ENCODE measurements at regions not wholly inside any gene's neighbourhood (a gene's known extent, or its start where the extent isn't known, plus 50 kb on each side); places are given as distances from the start of the nearest gene placed in this dataset.

DNA sequence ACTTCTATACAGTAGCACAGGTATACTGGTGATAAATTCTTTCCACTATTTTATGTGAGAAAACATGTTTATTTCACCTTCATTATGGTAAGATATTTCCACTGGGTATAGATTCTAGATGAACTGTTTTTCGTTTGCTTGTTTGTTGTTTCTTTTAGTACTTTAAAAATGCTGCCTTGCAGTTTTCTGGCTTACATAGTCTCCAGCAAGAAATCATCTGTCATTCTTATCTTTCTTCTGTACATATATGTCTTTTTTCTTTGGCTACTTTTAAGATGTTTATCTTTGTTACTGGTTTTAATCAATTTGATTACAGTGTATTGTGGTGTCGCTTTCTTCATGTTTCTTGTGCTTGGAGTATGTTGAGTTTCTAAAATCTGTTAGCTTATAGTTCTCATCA is 333.3 kb upstream of the HTR2A start:
- no peak overlapping the region for H3K27ac ChIP-seq
- TF ChIP-seq, protein P1, sequence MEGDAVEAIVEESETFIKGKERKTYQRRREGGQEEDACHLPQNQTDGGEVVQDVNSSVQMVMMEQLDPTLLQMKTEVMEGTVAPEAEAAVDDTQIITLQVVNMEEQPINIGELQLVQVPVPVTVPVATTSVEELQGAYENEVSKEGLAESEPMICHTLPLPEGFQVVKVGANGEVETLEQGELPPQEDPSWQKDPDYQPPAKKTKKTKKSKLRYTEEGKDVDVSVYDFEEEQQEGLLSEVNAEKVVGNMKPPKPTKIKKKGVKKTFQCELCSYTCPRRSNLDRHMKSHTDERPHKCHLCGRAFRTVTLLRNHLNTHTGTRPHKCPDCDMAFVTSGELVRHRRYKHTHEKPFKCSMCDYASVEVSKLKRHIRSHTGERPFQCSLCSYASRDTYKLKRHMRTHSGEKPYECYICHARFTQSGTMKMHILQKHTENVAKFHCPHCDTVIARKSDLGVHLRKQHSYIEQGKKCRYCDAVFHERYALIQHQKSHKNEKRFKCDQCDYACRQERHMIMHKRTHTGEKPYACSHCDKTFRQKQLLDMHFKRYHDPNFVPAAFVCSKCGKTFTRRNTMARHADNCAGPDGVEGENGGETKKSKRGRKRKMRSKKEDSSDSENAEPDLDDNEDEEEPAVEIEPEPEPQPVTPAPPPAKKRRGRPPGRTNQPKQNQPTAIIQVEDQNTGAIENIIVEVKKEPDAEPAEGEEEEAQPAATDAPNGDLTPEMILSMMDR (conservative IDR thresholded peaks at IDR 0.05), result no peak
- no peak for TF ChIP-seq ZFX (IDR thresholded peaks at IDR 0.05)

DNA sequence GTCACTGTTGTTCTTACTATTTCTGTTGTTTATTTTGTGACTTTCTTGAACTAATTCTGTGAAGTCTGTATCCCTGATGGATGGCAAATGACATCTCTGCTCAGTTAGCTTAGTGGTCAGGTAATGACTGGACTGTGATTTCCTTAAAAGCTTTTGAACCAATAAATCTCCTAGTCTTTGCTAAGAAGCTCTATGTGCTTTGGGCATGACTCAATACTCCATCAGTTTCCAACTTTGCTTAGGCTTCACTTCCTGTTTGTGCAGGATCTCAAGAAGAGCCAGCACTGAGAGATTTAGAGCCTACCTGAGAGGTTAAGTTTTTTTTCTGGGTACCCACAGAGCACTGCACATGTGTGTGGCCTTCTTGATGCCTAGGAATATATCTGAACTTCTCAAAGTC is 329.7 kb upstream of the HTR2A start:
- TF ChIP-seq, protein P1 (conservative IDR thresholded peaks at IDR 0.05), result no peak
- TF ChIP-seq ZFX (IDR thresholded peaks at IDR 0.05), result no peak

DNA sequence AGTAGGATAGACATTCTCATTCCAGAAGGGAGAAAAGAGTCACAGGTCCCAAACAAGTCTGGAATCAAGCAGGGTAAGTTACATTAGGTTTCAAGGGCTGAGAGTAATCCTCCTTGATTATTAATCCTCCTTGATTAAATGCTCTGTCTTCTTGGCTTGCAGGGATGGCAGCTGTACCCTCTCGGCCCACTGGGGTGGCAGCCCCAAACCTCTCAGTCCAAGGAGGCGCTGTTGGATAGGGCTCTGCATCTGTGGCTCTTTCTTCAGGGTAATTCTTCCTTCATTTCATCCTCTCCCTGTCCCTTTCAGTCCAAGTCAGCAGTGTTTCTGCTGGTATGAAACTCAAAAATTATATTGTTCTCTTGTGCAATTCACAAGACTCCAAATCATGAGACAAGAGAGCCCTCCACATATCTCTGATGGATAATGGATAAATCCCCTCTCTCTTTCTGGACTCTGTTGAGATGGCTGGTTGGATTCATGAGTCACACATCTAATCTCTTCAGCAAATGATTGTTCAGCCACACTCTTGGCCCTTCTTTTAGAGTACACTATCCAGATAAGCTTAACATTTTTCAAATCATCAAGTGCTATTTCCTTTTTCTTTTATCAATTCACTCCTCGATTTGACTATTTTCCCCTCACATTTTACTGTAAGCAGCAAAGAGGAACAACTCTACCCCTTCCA is 323.7 kb upstream of the HTR2A start:
- H3K27ac ChIP-seq, result no peak overlapping the region
- TF ChIP-seq, protein P1 (conservative IDR thresholded peaks at IDR 0.05), result no peak
- no peak for TF ChIP-seq ZFX (IDR thresholded peaks at IDR 0.05)

More for the DNA sequence above, 329.7 kb upstream of the HTR2A start:
- H3K27ac ChIP-seq, result no peak overlapping the region

DNA sequence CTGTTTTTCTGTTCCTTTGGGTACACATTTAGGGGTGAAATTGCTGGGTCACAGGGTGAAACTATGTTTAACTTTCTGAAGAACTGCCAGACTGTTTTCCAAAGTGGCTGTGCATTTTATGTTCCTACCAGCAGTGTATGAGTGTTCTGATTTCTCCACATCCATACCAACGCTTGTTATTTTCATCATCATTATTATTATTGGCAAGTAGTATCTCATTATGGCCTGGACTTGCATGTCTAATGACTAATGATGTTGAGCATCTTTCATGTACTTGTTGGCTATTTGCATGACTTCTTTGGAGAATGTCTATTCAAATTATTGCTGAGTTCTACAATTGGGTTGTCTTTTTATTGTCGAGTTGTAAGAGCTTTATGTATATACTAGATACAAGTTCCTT is 321.8 kb upstream of the HTR2A start:
- TF ChIP-seq, protein P1 (conservative IDR thresholded peaks at IDR 0.05), result no peak
- no peak for TF ChIP-seq ZFX (IDR thresholded peaks at IDR 0.05)
- no peak overlapping the region for H3K27ac ChIP-seq

DNA sequence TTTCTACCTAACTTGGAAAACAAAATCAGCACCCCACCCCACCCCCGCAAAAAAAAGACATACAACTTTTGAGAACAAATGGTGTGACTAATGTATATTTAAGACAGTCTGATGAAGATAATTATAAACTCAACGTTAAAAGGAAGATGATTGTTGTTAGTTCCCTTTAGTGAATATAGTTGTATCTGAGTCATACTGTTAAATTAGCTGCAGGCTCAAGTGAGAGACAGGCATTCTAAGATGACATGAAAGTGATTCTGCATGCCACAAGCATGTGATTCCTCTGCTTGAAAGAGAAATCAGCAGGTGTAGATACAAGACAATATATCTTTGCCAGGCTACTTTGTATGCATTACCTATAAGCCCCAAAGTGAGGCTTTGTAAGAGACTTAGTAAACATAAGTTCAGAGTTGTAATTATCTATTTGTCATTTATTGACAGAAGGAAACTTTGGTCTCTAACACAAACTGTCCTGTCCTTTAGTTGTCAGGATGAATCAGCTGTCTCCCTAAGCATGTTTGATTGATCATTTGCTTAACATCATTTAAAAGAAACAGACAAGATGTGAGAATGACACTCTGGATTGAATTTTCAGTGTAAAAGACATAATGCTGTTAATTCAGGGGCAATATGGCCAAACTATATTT is 319.4 kb upstream of the HTR2A start:
- no peak overlapping the region for H3K27ac ChIP-seq

DNA sequence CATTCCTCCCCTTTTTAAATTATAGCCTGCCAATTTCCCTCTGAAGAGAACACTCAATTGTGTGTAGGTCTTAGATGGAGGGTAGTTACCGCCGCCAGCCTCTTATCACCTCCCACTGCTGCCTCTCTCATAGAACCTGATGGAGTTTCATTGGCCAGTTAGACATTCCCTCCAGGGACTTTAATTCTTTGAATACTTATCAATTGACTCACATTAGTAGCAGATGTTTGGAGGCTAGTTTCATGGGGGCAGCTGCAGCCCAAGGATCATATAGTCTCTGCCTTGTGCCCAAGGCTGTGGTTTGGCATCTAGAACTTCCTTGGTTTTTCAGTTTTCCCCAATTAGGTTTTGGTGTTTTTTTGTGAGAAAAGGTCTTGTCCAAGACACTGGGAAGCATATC is 318.9 kb upstream of the HTR2A start:
- no peak overlapping the region for H3K27ac ChIP-seq
- TF ChIP-seq ZFX (IDR thresholded peaks at IDR 0.05), result no peak
- TF ChIP-seq, protein P1 (conservative IDR thresholded peaks at IDR 0.05), result no peak

More for the DNA sequence above, 319.4 kb upstream of the HTR2A start:
- TF ChIP-seq ZFX (IDR thresholded peaks at IDR 0.05), result no peak
- TF ChIP-seq, protein P1 (conservative IDR thresholded peaks at IDR 0.05), result no peak

DNA sequence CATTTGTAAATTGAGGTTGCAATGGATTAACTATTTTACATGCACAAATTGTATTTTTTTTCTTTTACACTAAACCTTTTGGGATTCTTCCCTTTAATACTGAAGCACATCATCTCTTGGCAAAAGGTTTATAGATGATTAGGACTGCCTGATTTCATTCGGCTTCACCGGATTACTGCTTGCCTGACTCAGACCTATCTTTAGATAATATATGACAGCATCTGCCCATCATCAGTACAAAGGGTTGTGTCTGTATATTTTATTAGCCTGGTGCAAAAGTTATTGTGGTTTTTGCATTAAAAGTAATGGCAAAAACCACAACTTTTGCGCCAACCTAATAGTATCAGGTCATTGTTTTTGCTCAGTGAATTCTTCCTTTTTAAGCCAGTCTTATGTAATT is 316.2 kb upstream of the HTR2A start:
- no peak for TF ChIP-seq ZFX (IDR thresholded peaks at IDR 0.05)
- TF ChIP-seq, protein P1 (conservative IDR thresholded peaks at IDR 0.05), result no peak
- no peak overlapping the region for H3K27ac ChIP-seq

All from C4-2B (cell line).